Caco-2 (cell line): ENCODE measurements at regions not wholly inside any gene's neighbourhood (a gene's known extent, or its start where the extent isn't known, plus 50 kb on each side); places are given as distances from the start of the nearest gene placed in this dataset.

Experiments
- BruUV-seq: library from RNA; stranded (reverse); fragments of 400-500 nt; replicated peaks from 2 replicates; lab custom pipeline; 2021; lab: Mats Ljungman, UMichigan
- CTCF ChIA-PET: fragments of 300-600 bp; sonication (Branson Sonifier 250); formaldehyde crosslinking; loops from one replicate; lab custom pipeline; 2022; ENCODE audit warnings: antibody characterized with exemption; lab: Charles Lee
- POLR2A ChIA-PET: fragments of 300-600 bp; sonication (Branson Sonifier 250); formaldehyde crosslinking; loops from one replicate; lab custom pipeline; 2022; ENCODE audit warnings: antibody characterized with exemption; lab: Charles Lee
- DNase-seq, 2 experiments: peaks; one replicate each; pipeline versions ENCODE4 v3.0.0 to v3.0.0-alpha.2; 2020 to 2022
- H3K27me3 ChIP-seq: replicated peaks from 2 replicates; pipeline ENCODE4 v1.6.0; 2011; ENCODE audit warnings: low read length; ENCODE audit not compliant: control insufficient read depth, insufficient read depth
- H3K36me3 ChIP-seq: 2 replicates; pipeline ENCODE4 v1.5.1; 2011; ENCODE audit warnings: low read length; ENCODE audit not compliant: control insufficient read depth, insufficient read depth
- H3K4me1 ChIP-seq: fragments of 250-450 bp; sonication (Bioruptor Pico); 2 replicates; pipeline ENCODE4 v1.5.1; 2020; ENCODE audit warnings: mild to moderate bottlenecking
- H3K4me3 ChIP-seq: 2 replicates; pipeline ENCODE4 v1.5.1; 2011; ENCODE audit warnings: low read depth, mild to moderate bottlenecking, control low read depth, low read length
- H3K9me3 ChIP-seq: fragments of 250-450 bp; sonication (Bioruptor Pico); 2 replicates; pipeline ENCODE4 v1.5.1; 2020; ENCODE audit warnings: mild to moderate bottlenecking, moderate library complexity
- H3K27ac Mint-ChIP-seq: one replicate; pipeline ENCODE4 v1.8.0; 2022; ENCODE audit warnings: mixed read lengths; ENCODE audit not compliant: unreplicated experiment
- H3K27me3 Mint-ChIP-seq: one replicate; pipeline ENCODE4 v1.8.0; 2022; ENCODE audit warnings: mixed read lengths; ENCODE audit not compliant: insufficient read depth, unreplicated experiment
- H3K36me3 Mint-ChIP-seq: one replicate; pipeline ENCODE4 v1.8.0; 2022; ENCODE audit warnings: mild to moderate bottlenecking, mixed read lengths; ENCODE audit not compliant: insufficient read depth, unreplicated experiment
- H3K4me1 Mint-ChIP-seq: one replicate; pipeline ENCODE4 v1.8.0; 2022; ENCODE audit warnings: low read depth, mixed read lengths; ENCODE audit not compliant: unreplicated experiment
- H3K4me3 Mint-ChIP-seq: one replicate; pipeline ENCODE4 v1.8.0; 2022; ENCODE audit warnings: mild to moderate bottlenecking, moderate library complexity, mixed read lengths; ENCODE audit not compliant: unreplicated experiment
- H3K9me3 Mint-ChIP-seq: one replicate; pipeline ENCODE4 v1.8.0; 2022; ENCODE audit warnings: mixed read lengths; ENCODE audit not compliant: unreplicated experiment
- CTCF ChIP-seq, 2 experiments: fragments of 200-600 bp in 1 of 2; IDR thresholded peaks; 1 replicate in 1 of 2; 2 replicates in 1 of 2; pipeline versions ENCODE4 v1.5.1 to v1.8.0; 2011 to 2022; ENCODE audit warnings: antibody characterized with exemption in 1 of 2, control low read depth in 1 of 2, inconsistent platforms in 1 of 2, low read depth in 1 of 2, low read length in 1 of 2, mild to moderate bottlenecking in 1 of 2, moderate library complexity in 1 of 2; ENCODE audit not compliant: insufficient read depth in 1 of 2, severe bottlenecking in 1 of 2, unreplicated experiment in 1 of 2
- intact Hi-C: fragments of 100-400 bp; cut with micrococcal nuclease; formaldehyde crosslinking; loops from one replicate; pipeline ENCODE4 v1.10.0; 2022; ENCODE audit not compliant: unreplicated experiment

GRCh38 chr2:239692362-239692851 is 291.6 kb upstream of the HDAC4 start:
- Mint-ChIP-seq H3K4me3 (no peak overlapping the region), H3K4me1 (no peaks in the 10 kb centered on the region), H3K27me3 (peaks cover 13% of the 10 kb centered on the region), H3K27ac (no peak overlapping the region), H3K36me3 (no peaks in the 10 kb centered on the region), H3K9me3 (no peaks in the 10 kb centered on the region)
- Histone ChIP-seq H3K27me3 (no peaks in the 10 kb centered on the region), H3K4me1 (no peaks in the 10 kb centered on the region), H3K4me3 (no peak overlapping the region), H3K36me3 (no peaks in the 10 kb centered on the region), H3K9me3 (no peaks in the 10 kb centered on the region)
- ChIA-PET CTCF (no interaction called here), POLR2A (no interaction called here)
- no TSS peak for BruUV-seq
- intact Hi-C loops: no loop called here
- no peak for DNase-seq
- no peak for TF ChIP-seq CTCF (IDR thresholded peaks at IDR 0.05; ENCODE audit: insufficient read depth in 1 of 2, low read depth in 1 of 2, low read length in 1 of 2, severe bottlenecking in 1 of 2, unreplicated experiment in 1 of 2)

DNA sequence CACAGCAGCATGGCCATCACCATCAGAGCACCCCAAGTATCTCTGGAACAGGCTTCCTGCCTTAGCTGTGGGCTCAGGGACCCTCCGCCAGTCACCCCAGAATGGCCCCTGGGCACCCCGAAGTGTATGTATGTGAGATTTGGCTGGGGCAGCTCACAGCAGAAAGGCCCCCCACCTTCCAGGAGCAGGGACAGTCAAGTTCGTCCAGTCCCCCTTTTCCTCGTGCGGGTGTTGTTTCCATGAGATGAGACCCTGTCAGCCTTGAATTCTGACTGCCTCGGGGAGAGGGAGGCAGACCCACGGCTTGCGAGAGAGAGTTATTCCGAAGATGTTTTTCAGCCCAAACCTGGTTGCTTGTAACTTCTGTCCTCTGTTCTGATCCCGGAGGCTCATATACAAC is 290.9 kb upstream of the HDAC4 start:
- intact Hi-C loops: no loop called here
- POLR2A ChIA-PET: no interaction called here
- DNase-seq: no peak
- no peak overlapping the region for H3K4me3 ChIP-seq
- Mint-ChIP-seq H3K4me3 (no peak overlapping the region), H3K4me1 (no peaks in the 10 kb centered on the region), H3K9me3 (no peaks in the 10 kb centered on the region), H3K36me3 (no peaks in the 10 kb centered on the region), H3K27me3 (peaks cover 13% of the 10 kb centered on the region), H3K27ac (no peak overlapping the region)
- no TSS peak for BruUV-seq
- no peaks in the 10 kb centered on the region for H3K4me1 ChIP-seq
- no peaks in the 10 kb centered on the region for H3K27me3 ChIP-seq
- no peak for TF ChIP-seq CTCF (IDR thresholded peaks at IDR 0.05; ENCODE audit: insufficient read depth in 1 of 2, low read depth in 1 of 2, low read length in 1 of 2, severe bottlenecking in 1 of 2, unreplicated experiment in 1 of 2)
- no peaks in the 10 kb centered on the region for H3K36me3 ChIP-seq
- CTCF ChIA-PET: no interaction called here
- no peaks in the 10 kb centered on the region for H3K9me3 ChIP-seq

- Histone ChIP-seq H3K36me3 (no peaks in the 10 kb centered on the region), H3K27me3 (no peaks in the 10 kb centered on the region), H3K9me3 (no peaks in the 10 kb centered on the region), H3K4me1 (no peaks in the 10 kb centered on the region), H3K4me3 (no peak overlapping the region)
- CTCF ChIA-PET: no interaction called here
- Mint-ChIP-seq H3K4me3 (no peak overlapping the region), H3K9me3 (no peaks in the 10 kb centered on the region), H3K27me3 (peaks cover 13% of the 10 kb centered on the region), H3K36me3 (no peaks in the 10 kb centered on the region), H3K27ac (no peak overlapping the region), H3K4me1 (no peaks in the 10 kb centered on the region)
- no TSS peak for BruUV-seq
- intact Hi-C loops: no loop called here
- TF ChIP-seq CTCF (IDR thresholded peaks at IDR 0.05; ENCODE audit: insufficient read depth in 1 of 2, low read depth in 1 of 2, low read length in 1 of 2, severe bottlenecking in 1 of 2, unreplicated experiment in 1 of 2): no peak
- DNase-seq: no peak
- POLR2A ChIA-PET: no interaction called here
Measured at GRCh38 chr2:239690651-239691631, 290.1 kb upstream of the HDAC4 start.
